Type B pancreatic cell (in vitro differentiated cells): ENCODE measurements at regions not wholly inside any gene's neighbourhood (a gene's known extent, or its start where the extent isn't known, plus 50 kb on each side); places are given as distances from the start of the nearest gene placed in this dataset.
"Not testable (repeated sequence)": the region's sequence is repeated elsewhere in the genome, so short reads cannot be mapped to it uniquely, and the experiment has no call there.

Experiments
- DNase-seq: peaks from one replicate; pipeline ENCODE4 v3.0.0; 2021; ENCODE audit warnings: mixed read lengths; ENCODE audit not compliant: unreplicated experiment; ENCODE audit errors: extremely low spot score
- H3K27ac Mint-ChIP-seq: 2 replicates; pipeline ENCODE4 v1.8.0; 2021; ENCODE audit warnings: mild to moderate bottlenecking, mixed read lengths
- H3K27me3 Mint-ChIP-seq: 2 replicates; pipeline ENCODE4 v1.8.0; 2021; ENCODE audit warnings: mixed read lengths
- H3K36me3 Mint-ChIP-seq: 2 replicates; pipeline ENCODE4 v1.8.0; 2021; ENCODE audit warnings: mixed read lengths
- H3K4me1 Mint-ChIP-seq: one replicate; pipeline ENCODE4 v1.8.0; 2021; ENCODE audit warnings: mixed read lengths; ENCODE audit not compliant: unreplicated experiment
- H3K4me3 Mint-ChIP-seq: 2 replicates; pipeline ENCODE4 v1.8.0; 2021; ENCODE audit warnings: mild to moderate bottlenecking, mixed read lengths
- H3K9me3 Mint-ChIP-seq: 2 replicates; pipeline ENCODE4 v1.8.0; 2021; ENCODE audit warnings: mixed read lengths
- TF ChIP-seq, protein P1 (sequence below): fragments of 200-600 bp; sonication (generic); conservative IDR thresholded peaks from 2 replicates; pipeline ENCODE4 v1.5.0; 2021; ENCODE audit warnings: antibody characterized with exemption, mild to moderate bottlenecking

DNA sequence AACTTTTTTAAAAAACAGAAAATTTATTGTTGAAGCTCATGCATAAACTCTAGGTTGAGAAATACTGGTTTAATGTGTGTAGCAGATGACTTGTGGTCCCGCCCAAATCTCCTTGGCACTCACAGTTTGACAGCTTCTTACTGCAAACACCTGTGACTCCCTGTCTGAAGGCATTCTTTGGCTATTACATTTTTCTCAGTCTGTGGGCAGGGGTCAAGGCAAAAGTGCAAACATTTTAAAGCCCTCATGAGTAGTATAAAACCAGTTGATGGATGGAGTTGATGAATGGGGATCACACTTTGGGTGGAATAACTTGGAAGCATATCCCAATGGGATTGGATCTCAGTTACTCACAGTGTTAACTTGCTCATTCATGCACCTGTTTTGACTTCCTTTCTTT lies 1007.0 kb upstream of the NUDT12 start:
- Mint-ChIP-seq H3K27ac (no peak overlapping the region), H3K36me3 (peaks cover 4% of the 10 kb centered on the region), H3K27me3 (no peaks in the 10 kb centered on the region), H3K4me1 (no peaks in the 10 kb centered on the region), H3K9me3 (peaks cover 12% of the 10 kb centered on the region), H3K4me3 (no peak overlapping the region)
- TF ChIP-seq, protein P1, sequence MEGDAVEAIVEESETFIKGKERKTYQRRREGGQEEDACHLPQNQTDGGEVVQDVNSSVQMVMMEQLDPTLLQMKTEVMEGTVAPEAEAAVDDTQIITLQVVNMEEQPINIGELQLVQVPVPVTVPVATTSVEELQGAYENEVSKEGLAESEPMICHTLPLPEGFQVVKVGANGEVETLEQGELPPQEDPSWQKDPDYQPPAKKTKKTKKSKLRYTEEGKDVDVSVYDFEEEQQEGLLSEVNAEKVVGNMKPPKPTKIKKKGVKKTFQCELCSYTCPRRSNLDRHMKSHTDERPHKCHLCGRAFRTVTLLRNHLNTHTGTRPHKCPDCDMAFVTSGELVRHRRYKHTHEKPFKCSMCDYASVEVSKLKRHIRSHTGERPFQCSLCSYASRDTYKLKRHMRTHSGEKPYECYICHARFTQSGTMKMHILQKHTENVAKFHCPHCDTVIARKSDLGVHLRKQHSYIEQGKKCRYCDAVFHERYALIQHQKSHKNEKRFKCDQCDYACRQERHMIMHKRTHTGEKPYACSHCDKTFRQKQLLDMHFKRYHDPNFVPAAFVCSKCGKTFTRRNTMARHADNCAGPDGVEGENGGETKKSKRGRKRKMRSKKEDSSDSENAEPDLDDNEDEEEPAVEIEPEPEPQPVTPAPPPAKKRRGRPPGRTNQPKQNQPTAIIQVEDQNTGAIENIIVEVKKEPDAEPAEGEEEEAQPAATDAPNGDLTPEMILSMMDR: no peak
- no peak for DNase-seq

DNA sequence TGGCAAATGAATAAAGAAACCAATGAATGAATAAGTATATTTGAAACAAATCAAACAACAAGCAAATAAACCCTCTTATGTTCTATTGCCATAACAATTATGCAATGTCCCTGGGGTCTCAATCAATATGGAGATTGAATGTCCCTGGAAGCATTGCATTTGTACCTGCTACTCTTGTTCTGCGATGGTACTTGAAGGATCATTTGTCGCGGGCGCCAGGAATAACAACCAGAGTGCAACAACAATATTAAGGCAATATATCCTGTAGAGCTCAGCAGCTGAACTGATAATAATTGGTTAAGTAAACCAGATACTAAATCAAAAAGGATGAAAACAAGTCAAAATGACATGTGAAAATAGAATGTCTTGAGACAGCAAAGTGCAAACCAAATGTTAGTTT lies 1001.9 kb upstream of the NUDT12 start:
- no peaks in the 10 kb centered on the region for H3K4me1 Mint-ChIP-seq
- peaks cover 4% of the 10 kb centered on the region for H3K36me3 Mint-ChIP-seq
- H3K27me3 Mint-ChIP-seq: no peaks in the 10 kb centered on the region
- H3K27ac Mint-ChIP-seq: no peak overlapping the region
- TF ChIP-seq, protein P1: no peak
- H3K4me3 Mint-ChIP-seq: no peak overlapping the region
- no peak for DNase-seq
- peaks cover 12% of the 10 kb centered on the region for H3K9me3 Mint-ChIP-seq

DNA sequence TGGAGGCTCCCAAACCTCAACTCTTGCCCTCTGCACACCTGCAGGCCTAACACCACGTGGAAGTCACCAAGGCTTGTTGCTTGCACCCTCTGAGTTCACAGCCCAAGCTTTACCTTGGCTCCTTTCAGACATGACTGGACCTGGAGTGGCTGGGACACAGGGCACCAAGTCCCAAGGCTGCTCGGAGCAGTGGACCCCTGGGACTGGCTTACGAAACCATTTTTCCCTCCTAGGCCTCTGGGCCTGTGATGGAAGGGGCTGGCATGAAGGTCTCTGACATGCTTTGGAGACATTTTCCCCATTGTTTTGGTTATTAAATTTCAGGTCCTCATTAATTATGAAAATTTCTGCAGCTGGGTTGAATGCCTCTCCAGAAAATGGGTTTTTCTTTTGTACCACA lies 994.4 kb upstream of the NUDT12 start:
- TF ChIP-seq, protein P1: no peak
- Mint-ChIP-seq H3K4me1 (no peaks in the 10 kb centered on the region), H3K27me3 (no peaks in the 10 kb centered on the region), H3K4me3 (no peak overlapping the region), H3K27ac (no peak overlapping the region), H3K9me3 (no peaks in the 10 kb centered on the region), H3K36me3 (peaks cover 3% of the 10 kb centered on the region)
- no peak for DNase-seq

DNA sequence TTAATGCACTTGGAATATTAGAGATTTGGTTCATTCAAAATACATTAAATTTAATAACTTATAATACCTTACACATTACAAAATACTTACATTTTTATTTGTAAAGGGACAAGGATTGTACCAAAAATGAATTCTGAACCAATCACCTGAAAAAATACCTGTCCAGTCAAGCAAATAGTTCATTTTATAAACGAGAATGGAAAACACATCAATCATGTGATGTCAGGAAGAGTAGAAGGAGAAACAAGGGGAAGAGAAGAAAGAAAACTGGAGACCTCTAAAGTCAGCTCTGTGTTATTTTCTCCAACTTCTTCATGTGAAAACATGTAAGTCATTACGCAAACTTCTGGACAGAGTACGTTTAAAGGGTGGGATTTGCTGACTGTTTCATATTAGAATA lies 989.0 kb upstream of the NUDT12 start:
- DNase-seq: no peak
- Mint-ChIP-seq H3K9me3 (no peaks in the 10 kb centered on the region), H3K4me3 (no peak overlapping the region), H3K27ac (no peak overlapping the region), H3K36me3 (no peaks in the 10 kb centered on the region), H3K27me3 (no peaks in the 10 kb centered on the region), H3K4me1 (no peaks in the 10 kb centered on the region)
- TF ChIP-seq, protein P1: no peak

DNA sequence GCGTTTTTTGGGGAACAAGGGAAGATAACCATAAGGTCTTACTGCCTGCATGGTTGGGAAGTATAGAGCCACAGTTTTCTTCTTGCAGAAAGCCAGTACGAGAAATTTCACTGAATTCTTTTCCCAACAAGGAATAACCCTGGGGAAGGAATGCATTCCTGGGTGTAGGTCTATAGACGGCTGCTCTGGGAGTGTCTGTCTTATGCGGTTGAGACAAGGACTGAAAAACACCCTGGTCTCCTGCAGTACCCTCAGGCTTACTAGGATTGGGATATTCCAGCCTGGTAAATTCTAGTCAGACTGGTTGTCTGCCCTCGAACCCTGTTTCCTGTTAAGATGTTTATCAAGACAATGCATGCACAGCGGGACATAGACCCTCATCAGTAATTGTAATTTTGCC lies 984.3 kb upstream of the NUDT12 start:
- H3K27ac Mint-ChIP-seq, H3K9me3 Mint-ChIP-seq, H3K36me3 Mint-ChIP-seq, H3K27me3 Mint-ChIP-seq, H3K4me1 Mint-ChIP-seq, H3K4me3 Mint-ChIP-seq, DNase-seq: not testable (repeated sequence)

DNA sequence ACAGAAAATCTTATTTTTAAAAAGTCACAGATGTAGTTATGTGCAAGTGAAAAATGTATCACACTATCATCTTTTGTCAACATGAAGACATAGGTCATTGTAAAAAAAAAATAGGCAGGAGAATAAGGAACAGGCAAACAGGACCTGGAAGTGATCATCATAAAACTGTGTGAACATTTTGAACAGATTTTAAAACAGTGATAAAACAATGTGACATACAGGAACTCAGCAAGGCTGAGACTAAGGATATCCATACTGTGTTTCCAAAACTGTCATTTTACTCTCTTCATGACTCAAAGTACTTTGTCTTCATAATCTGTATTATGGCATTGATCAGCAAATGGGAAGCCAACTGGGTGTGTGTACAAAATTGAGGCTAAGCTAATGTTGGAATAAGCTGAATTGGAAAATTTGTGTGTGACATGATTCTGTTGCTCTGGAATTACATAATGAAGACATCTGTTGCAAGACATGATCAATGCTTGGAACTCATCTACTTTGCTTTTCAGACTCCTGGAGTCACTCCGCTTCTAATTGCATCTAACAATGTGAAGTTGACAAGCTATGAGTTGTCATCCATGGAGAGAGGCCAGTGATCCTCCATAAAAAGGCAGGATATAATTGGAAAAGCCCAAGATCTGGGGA lies 978.7 kb upstream of the NUDT12 start:
- no peak overlapping the region for H3K27ac Mint-ChIP-seq
- TF ChIP-seq, protein P1: no peak
- no peak for DNase-seq
- H3K4me3 Mint-ChIP-seq: no peak overlapping the region
- no peaks in the 10 kb centered on the region for H3K27me3 Mint-ChIP-seq
- H3K9me3 Mint-ChIP-seq: no peaks in the 10 kb centered on the region
- peaks cover 4% of the 10 kb centered on the region for H3K36me3 Mint-ChIP-seq
- H3K4me1 Mint-ChIP-seq: peaks cover 11% of the 10 kb centered on the region
